Adrenal gland (tissue), 9 donors: ENCODE measurements at regions not wholly inside any gene's neighbourhood (a gene's known extent, or its start where the extent isn't known, plus 50 kb on each side); places are given as distances from the start of the nearest gene placed in this dataset.

Experiments used
- DNase-seq, 7 donors: peaks; one replicate each; pipeline ENCODE4 v3.0.0-alpha.2; 2019 to 2020
- H3K27ac ChIP-seq, 5 donors: fragments of 200-600 bp; sonication (generic) in 4 of 5; 1 replicate in 3 of 5; 2 replicates in 2 of 5; pipeline versions ENCODE4 v1.5.1 to v1.8.0; 2016 to 2020; ENCODE audit warnings: mild to moderate bottlenecking in 1 of 5
- H3K27me3 ChIP-seq: fragments of 200-600 bp; 2 replicates; pipeline ENCODE4 v1.8.0; 2021
- H3K36me3 ChIP-seq, 2 donors: fragments of 200-600 bp; replicated peaks in 1 of 2; 1 replicate in 1 of 2; 2 replicates in 1 of 2; pipeline versions ENCODE4 v1.5.1 to v1.8.0; 2018 to 2022
- H3K4me1 ChIP-seq, 2 donors: fragments of 200-600 bp; replicated peaks in 1 of 2; 1 replicate in 1 of 2; 2 replicates in 1 of 2; pipeline versions ENCODE4 v1.5.1 to v1.8.0; 2018 to 2021
- H3K4me3 ChIP-seq, 4 donors: fragments of 200-600 bp; sonication (generic) in 3 of 4; one replicate each; pipeline ENCODE4 v1.5.1; 2016 to 2018
- H3K9me3 ChIP-seq, 3 donors: fragments of 200-600 bp; sonication (generic) in 1 of 3; replicated peaks in 1 of 3; 1 replicate in 2 of 3; 2 replicates in 1 of 3; pipeline versions ENCODE4 v1.5.1 to v1.8.0; 2016 to 2021
- POLR2A ChIP-seq, 2 donors: fragments of 450-650 bp; IDR thresholded peaks; one replicate each; pipeline ENCODE4 v1.6.1; 2017; ENCODE audit warnings: antibody characterized with exemption in 2 of 2, mild to moderate bottlenecking in 2 of 2, moderate library complexity in 1 of 2
- WGBS, 4 donors: extraction: QIAGEN DNeasy Blood & Tissue Kit in 2 of 4; methylation state at CpG; one replicate each; pipeline versions ENCODE4 v1.1.5 to v1.1.7; 2013 to 2017; 5-methylcytosine and 5-hydroxymethylcytosine counted together
- intact Hi-C, 2 donors: fragments of 100-400 bp; cut with DNase I; formaldehyde crosslinking; loops; one replicate each; pipeline versions ENCODE4 v1.14.1 to v1.15.0; 2022 to 2023
- TF ChIP-seq, protein P1 (sequence below), 6 experiments: fragments of 450-650 bp in 4 of 6; fragments of 200-600 bp in 2 of 6; sonication (generic) in 1 of 6; IDR thresholded peaks; 1 replicate in 5 of 6; 2 replicates in 1 of 6; pipeline versions ENCODE4 v1.5.1 to v1.8.0; 2016 to 2021; ENCODE audit warnings: antibody characterized with exemption in 6 of 6, mild to moderate bottlenecking in 2 of 6, moderate library complexity in 1 of 6
- donor health status: healthy with polysubstance abuse.
- donor health status: Bipolar disorder and iron deficiency.
- donor health status: DM: yes; HTN: yes; CAD: no.
- donor health status: DM: no; HTN: no; CAD: no.
- donor health status: DM: no; HTN: no; CAD: no.

DNA sequence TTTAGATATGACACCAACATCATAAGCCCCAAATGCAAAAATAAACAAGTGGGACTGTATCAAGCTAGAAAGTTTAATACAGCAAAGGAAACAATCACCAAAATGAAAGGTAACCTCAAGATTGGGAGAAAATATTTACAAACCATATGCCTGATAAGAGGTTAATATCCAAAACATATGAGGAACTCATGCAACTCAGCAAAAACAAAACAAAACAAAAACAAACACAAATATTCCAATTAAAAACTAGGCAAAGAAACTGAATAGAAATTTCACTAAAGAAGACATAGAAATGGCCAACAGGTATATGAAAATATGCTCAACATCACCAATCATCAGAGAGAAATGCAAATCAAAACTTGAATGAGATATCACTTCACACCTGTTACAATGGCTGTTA lies 116.5 kb upstream of the ATP1B1 start:
- Histone ChIP-seq H3K9me3 (peaks cover 0 to 4% (median 0%) of the 10 kb centered on the region in 3 donors), H3K36me3 (no peaks in the 10 kb centered on the region), H3K27ac (no peak overlapping the region), H3K4me3 (no peak overlapping the region), H3K4me1 (no peaks in the 10 kb centered on the region), H3K27me3 (no peaks in the 10 kb centered on the region)
- intact Hi-C loops, result no loop called here
- DNase-seq, result no peak
- TF ChIP-seq, protein P1, sequence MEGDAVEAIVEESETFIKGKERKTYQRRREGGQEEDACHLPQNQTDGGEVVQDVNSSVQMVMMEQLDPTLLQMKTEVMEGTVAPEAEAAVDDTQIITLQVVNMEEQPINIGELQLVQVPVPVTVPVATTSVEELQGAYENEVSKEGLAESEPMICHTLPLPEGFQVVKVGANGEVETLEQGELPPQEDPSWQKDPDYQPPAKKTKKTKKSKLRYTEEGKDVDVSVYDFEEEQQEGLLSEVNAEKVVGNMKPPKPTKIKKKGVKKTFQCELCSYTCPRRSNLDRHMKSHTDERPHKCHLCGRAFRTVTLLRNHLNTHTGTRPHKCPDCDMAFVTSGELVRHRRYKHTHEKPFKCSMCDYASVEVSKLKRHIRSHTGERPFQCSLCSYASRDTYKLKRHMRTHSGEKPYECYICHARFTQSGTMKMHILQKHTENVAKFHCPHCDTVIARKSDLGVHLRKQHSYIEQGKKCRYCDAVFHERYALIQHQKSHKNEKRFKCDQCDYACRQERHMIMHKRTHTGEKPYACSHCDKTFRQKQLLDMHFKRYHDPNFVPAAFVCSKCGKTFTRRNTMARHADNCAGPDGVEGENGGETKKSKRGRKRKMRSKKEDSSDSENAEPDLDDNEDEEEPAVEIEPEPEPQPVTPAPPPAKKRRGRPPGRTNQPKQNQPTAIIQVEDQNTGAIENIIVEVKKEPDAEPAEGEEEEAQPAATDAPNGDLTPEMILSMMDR (IDR thresholded peaks at IDR 0.05), result no peak
- TF ChIP-seq POLR2A (IDR thresholded peaks at IDR 0.05), result no peak

DNA sequence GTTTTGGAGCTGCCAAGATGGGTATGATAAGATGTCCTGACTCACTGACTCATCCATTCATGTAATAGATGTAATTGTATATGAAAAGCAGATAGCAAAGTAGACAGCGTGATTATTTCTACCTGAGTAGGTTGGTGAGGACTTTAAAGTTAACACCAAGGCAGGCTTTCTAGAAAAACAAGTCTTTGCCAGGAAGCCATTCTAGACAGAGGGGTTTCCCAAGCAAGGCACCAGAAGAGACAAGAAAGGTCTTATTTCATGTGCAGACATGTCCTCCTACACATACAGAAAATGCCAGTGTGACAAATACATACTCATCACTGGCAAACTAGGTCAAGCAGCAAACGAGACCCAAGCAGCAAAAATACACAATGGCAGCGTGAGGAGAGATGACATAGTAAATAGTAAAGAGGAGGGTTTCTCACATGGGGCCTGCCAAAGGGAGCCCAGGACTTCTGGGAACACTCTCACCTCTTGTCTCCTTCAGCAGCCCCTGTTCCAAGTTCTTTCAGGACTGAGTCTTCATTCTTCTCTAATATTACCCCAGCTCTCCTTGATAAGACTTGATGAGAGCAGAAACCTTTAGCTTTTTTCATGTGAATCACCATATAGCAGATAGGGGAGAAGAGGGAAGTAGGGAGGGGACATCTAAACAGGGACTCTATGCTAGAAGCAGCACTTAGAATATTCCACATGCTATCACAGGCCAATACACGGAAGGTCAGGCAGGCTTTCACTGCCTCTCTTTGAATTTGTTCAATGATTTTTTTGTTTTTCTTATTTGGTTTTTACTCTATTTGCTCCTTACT lies 114.6 kb upstream of the ATP1B1 start:
- H3K27me3 ChIP-seq, result no peaks in the 10 kb centered on the region
- no peaks in the 10 kb centered on the region for H3K4me1 ChIP-seq
- peaks cover 0 to 4% (median 0%) of the 10 kb centered on the region in 3 donors for H3K9me3 ChIP-seq
- DNase-seq, result no peak
- no peak overlapping the region for H3K27ac ChIP-seq
- no peaks in the 10 kb centered on the region for H3K36me3 ChIP-seq
- no peak overlapping the region for H3K4me3 ChIP-seq
- 71 to 76% (median 73%) methylated on average over 4 of the region's 4 CpGs for WGBS, 4 donors
- intact Hi-C loops, result no loop called here
- no peak for TF ChIP-seq POLR2A (IDR thresholded peaks at IDR 0.05)
- TF ChIP-seq, protein P1 (IDR thresholded peaks at IDR 0.05), result no peak

DNA sequence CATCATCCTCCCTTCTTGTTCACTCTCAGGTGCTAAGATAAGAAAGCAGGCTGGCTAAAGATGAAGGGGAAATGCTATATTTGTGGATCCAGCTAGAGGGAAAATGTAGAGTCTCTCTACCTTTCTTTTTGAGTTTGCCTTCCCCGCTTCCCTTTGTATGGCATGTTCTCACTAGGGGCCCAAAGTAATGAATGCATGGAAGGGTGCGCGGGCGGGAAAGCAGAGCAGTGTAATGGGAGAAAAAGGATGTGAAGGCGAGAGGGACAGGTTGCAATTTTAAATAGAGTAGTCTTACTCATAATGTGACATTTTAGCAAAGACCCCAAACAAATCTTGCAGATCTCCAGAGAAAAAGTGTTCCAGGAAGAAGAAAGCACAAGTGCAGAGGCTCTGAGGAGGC lies 105.1 kb upstream of the ATP1B1 start:
- Histone ChIP-seq H3K4me1 (peaks cover 0 to 13% of the 10 kb centered on the region in 2 donors), H3K9me3 (no peaks in the 10 kb centered on the region), H3K27me3 (no peaks in the 10 kb centered on the region), H3K27ac (no peak overlapping the region), H3K4me3 (no peak overlapping the region), H3K36me3 (no peaks in the 10 kb centered on the region)
- no peak for DNase-seq
- intact Hi-C loops, result no loop called here
- TF ChIP-seq POLR2A (IDR thresholded peaks at IDR 0.05), result no peak
- TF ChIP-seq, protein P1 (IDR thresholded peaks at IDR 0.05), result no peak
- 95 to 98% (median 96%) methylated on average over 5 of the region's 5 CpGs for WGBS, 4 donors

DNA sequence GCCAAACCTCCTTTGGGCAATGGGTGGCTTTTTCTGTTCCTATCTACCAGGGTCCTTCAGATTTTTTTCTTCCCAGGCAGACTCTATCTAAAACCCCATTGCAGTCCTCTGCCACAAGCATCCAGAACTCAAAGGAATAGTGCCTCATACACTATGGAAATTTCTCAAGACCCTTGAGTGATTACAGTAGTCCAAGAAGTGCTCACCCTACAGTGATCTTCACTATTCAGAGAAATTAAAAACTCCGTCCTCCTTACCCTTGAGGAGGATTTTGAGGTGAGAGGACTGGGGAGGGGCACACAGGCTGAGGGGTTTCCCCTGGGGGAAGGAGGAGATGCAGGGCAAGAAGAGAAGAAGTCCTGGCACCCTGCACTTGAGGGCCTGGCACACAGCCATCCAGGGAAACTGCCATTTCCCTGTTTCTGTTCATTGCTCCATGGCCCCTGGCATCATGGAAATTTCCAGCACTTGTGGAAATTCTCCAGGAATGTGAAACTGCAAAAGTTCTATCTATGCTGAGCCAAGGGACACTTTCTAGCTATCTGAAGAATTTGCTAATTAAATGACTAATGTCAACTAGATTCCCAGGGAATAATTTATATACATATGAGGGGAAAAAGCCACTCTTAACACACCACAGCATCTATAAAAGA lies 102.5 kb upstream of the ATP1B1 start:
- intact Hi-C loops, result no loop called here
- peak; percentile 29 to 86 (median 69) for DNase-seq
- H3K9me3 ChIP-seq, result no peaks in the 10 kb centered on the region
- H3K27me3 ChIP-seq, result no peaks in the 10 kb centered on the region
- no peaks in the 10 kb centered on the region for H3K36me3 ChIP-seq
- TF ChIP-seq, protein P1 (IDR thresholded peaks at IDR 0.05), result no peak
- no peak for TF ChIP-seq POLR2A (IDR thresholded peaks at IDR 0.05)
- WGBS, 4 donors, result 69 to 91% (median 83%) methylated on average over 1 of the region's 1 CpG
- H3K4me3 ChIP-seq, result no peak overlapping the region
- peak overlapping the region in 2 of 5 donors; percentile 47 to 58 for H3K27ac ChIP-seq
- H3K4me1 ChIP-seq, result peaks cover 0 to 13% of the 10 kb centered on the region in 2 donors
